ENCODE measurements at regions not wholly inside any gene's neighbourhood (a gene's known extent, or its start where the extent isn't known, plus 50 kb on each side); places are given as distances from the start of the nearest gene placed in this dataset.

DNA sequence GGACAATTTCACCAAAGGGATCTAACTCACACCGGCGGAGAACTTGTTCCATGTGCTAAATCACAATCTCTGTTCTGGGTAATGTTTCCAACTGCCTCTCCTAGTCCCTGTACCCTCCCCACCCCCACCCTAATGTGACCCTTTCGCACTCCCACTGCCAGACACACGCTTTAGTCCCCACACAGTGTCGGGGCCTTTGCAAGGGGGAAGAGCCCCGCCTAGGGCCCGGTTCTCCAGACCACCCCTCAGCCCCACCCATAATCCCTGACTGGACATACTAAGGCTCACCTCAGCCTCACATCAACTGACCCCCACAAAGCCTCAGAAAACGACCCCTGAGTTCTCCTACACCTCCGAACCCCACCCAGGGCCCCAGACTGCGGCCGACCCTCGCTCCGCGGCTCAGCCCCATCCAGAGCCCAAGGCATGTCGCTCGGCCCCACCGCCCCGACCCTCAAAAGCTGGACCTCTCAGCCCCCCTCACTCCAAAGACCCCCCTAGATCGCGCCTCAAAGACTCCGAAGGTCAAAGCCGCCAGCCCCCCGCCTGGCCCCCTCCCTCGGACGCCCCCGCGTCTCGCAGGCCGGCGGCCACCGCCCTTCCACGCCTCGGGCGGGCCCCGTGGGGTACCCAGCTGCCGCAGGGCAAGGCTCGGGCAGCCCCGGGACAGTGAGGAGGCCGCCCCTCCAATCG is 72.0 kb upstream of the MAP4 start:
- intact Hi-C loops (cut with DNase I), result loop anchor here in 1 of 2 donors (5.0 kb wide), 1 partner anchor 76 kb away; no protein-coding TSS in a partner anchor
- no peaks in the 10 kb centered on the region for H3K9me3 ChIP-seq
- peak overlapping the region; percentile 97 for H3K4me3 ChIP-seq
- no peak for TF ChIP-seq CTCF (IDR thresholded peaks at IDR 0.05)
- H3K27ac ChIP-seq, result peak overlapping the region; percentile 99
- 0 to 1% (median 0%) methylated on average over 37 to 40 of the region's 40 CpGs for WGBS, 3 donors
- peaks cover 39% of the 10 kb centered on the region for H3K4me1 ChIP-seq
- no peaks in the 10 kb centered on the region for H3K27me3 ChIP-seq (ENCODE audit: insufficient read depth in 3 of 3, low read length in 2 of 3)
- DNase-seq (no peak), ATAC-seq (peak; percentile 11 to 41 (median 27))
- H3K36me3 ChIP-seq (ENCODE audit: insufficient read depth in 1 of 2, low read depth in 1 of 2), result peaks cover 0 to 12% of the 10 kb centered on the region in 2 donors

GRCh38 chr3:48086705-48087104 is 70.5 kb upstream of the MAP4 start:
- Histone ChIP-seq H3K9me3 (no peaks in the 10 kb centered on the region), H3K36me3 (ENCODE audit: insufficient read depth in 1 of 2, low read depth in 1 of 2) (peaks cover 0 to 12% of the 10 kb centered on the region in 2 donors), H3K27ac (peak overlapping the region; percentile 99), H3K4me3 (peak overlapping the region; percentile 97), H3K27me3 (ENCODE audit: insufficient read depth in 3 of 3, low read length in 2 of 3) (no peaks in the 10 kb centered on the region), H3K4me1 (peaks cover 52% of the 10 kb centered on the region)
- ATAC-seq, result no peak
- TF ChIP-seq CTCF (IDR thresholded peaks at IDR 0.05), result no peak
- DNase-seq, result no peak
- intact Hi-C loops (cut with DNase I), result loop anchor here (2.0 to 5.0 kb wide), 2 partner anchors 70 to 74 kb away; partner anchors contain the start of gene MAP4 (in 1 of the 2)

DNA sequence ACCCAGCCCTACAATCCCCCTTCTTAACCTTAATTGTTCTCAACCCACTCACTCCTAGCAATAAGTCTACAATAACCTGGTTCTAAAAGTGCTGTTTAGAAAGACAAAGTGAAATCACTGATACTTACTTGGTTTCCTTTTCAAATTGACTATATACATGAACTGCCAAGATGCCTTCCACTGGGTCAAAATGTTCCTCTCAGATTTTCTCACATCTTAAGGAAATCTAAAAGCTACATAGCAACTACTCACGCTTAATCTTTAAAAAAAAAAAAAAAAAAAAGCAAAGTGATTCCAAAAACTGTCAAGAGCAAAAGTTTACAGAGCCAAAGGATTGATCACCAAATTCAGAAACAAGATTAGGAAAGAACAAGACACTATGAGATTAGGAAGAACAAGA is 68.7 kb upstream of the MAP4 start:
- no peaks in the 10 kb centered on the region for H3K9me3 ChIP-seq
- ATAC-seq, result no peak
- 40 to 83% (median 62%) methylated on average over 1 of the region's 1 CpG for WGBS, 3 donors
- intact Hi-C loops (cut with DNase I), result loop anchor here (5.0 kb wide), 2 partner anchors 43 to 73 kb away; no protein-coding TSS in a partner anchor
- H3K4me1 ChIP-seq, result peaks cover 64% of the 10 kb centered on the region
- H3K27ac ChIP-seq, result peak overlapping the region; percentile 99
- peaks cover 0 to 12% of the 10 kb centered on the region in 2 donors for H3K36me3 ChIP-seq (ENCODE audit: insufficient read depth in 1 of 2, low read depth in 1 of 2)
- H3K27me3 ChIP-seq (ENCODE audit: insufficient read depth in 3 of 3, low read length in 2 of 3), result no peaks in the 10 kb centered on the region
- DNase-seq, result no peak
- H3K4me3 ChIP-seq, result peak overlapping the region; percentile 97
- no peak for TF ChIP-seq CTCF (IDR thresholded peaks at IDR 0.05)

GRCh38 chr3:48084170-48084569 is 68.0 kb upstream of the MAP4 start:
- Histone ChIP-seq H3K27me3 (ENCODE audit: insufficient read depth in 3 of 3, low read length in 2 of 3) (no peaks in the 10 kb centered on the region), H3K4me3 (no peak overlapping the region), H3K36me3 (ENCODE audit: insufficient read depth in 1 of 2, low read depth in 1 of 2) (peaks cover 0 to 12% of the 10 kb centered on the region in 2 donors), H3K4me1 (peaks cover 68% of the 10 kb centered on the region), H3K27ac (peak overlapping the region; percentile 99), H3K9me3 (no peaks in the 10 kb centered on the region)
- ATAC-seq, result no peak
- intact Hi-C loops (cut with DNase I), result loop anchor here in 1 of 2 donors (5.0 kb wide), 1 partner anchor 42 kb away; no protein-coding TSS in a partner anchor
- no peak for TF ChIP-seq CTCF (IDR thresholded peaks at IDR 0.05)
- 53 to 68% (median 54%) methylated on average over 2 of the region's 2 CpGs for WGBS, 3 donors
- no peak for DNase-seq

Data from psoas muscle (tissue), 7 donors.